ENCODE measurements at regions not wholly inside any gene's neighbourhood (a gene's known extent, or its start where the extent isn't known, plus 50 kb on each side); places are given as distances from the start of the nearest gene placed in this dataset.
A peak's percentile ranks its signal among the peaks of the same experiment; 100 is the strongest.

DNA sequence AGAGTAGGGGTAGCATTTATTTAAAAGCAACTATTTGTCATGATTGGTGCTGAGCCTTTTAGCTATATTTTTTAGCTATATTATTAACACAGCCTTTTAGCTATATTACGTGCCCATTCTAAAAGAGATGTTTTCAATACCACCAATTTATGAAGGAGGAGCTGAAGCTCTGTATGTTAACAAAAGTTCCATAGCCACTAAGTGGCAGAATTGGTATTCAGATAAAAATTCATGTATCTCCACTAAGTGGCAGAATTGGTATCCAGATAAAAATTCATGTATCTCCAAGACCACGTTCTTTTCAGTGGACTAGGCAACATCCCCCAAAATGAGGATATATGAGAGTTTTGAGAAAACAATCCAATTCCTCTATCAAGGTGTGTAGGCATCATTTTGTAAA is 268.6 kb downstream of the HGF start:
- TF ChIP-seq, protein P1, sequence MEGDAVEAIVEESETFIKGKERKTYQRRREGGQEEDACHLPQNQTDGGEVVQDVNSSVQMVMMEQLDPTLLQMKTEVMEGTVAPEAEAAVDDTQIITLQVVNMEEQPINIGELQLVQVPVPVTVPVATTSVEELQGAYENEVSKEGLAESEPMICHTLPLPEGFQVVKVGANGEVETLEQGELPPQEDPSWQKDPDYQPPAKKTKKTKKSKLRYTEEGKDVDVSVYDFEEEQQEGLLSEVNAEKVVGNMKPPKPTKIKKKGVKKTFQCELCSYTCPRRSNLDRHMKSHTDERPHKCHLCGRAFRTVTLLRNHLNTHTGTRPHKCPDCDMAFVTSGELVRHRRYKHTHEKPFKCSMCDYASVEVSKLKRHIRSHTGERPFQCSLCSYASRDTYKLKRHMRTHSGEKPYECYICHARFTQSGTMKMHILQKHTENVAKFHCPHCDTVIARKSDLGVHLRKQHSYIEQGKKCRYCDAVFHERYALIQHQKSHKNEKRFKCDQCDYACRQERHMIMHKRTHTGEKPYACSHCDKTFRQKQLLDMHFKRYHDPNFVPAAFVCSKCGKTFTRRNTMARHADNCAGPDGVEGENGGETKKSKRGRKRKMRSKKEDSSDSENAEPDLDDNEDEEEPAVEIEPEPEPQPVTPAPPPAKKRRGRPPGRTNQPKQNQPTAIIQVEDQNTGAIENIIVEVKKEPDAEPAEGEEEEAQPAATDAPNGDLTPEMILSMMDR (IDR thresholded peaks at IDR 0.05) = peak in 1 of 6 experiments; percentile 12
- TF ChIP-seq POLR2A (IDR thresholded peaks at IDR 0.05) = no peak

All from thyroid gland (tissue), 4 donors.